GM12872 (cell line): ENCODE measurements at regions not wholly inside any gene's neighbourhood (a gene's known extent, or its start where the extent isn't known, plus 50 kb on each side); places are given as distances from the start of the nearest gene placed in this dataset.

ENCODE experiments used
- CTCF ChIP-seq: IDR thresholded peaks from 3 replicates; pipeline ENCODE4 v1.5.1; 2011; ENCODE audit warnings: low read depth, mild to moderate bottlenecking, low read length, moderate library complexity; ENCODE audit not compliant: insufficient read depth

DNA sequence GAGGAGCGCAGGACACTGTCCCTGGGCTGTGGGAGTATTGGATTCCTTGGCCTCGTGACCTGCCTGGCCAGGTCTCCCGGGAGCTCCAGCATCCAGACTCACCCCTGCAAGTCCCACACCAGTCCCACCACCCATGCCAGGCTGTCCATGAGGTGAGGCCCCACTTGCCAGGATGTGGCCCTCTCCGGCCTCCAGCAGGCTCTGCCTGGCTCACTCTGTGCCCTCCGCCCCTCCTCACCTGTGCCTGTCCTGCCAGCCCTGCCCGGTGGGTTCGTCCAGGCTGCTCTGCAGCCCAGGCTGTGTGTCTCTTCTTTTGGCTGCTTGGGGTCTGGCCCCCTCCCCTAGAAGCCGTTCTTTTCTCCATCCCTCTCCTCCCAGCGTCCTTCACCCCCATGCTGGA is 436.8 kb upstream of the MYT1L start:
- TF ChIP-seq CTCF, result no peak

GRCh38 chr2:2765839-2766495 is 434.9 kb upstream of the MYT1L start:
- TF ChIP-seq CTCF, result no peak

GRCh38 chr2:2765176-2765800 is 434.2 kb upstream of the MYT1L start:
- TF ChIP-seq CTCF, result no peak

DNA sequence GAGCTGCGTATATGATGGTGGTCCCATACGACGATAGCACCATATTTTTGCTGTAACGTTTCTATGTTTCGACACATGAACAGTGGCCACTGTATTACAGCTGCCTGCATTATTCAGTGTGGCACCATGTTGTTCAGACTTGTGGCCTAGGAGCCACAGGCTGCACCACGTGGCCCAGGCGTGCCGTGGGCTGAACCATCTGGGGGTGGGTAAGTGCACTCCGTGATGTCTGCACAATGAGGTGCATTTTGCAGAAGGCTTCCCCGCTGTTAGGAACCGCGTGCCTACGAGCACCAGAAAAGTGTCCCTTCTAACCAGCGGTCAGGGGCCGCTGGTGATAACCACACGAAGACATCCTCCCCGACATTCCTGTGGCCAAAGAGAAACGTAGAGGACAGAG is 433.7 kb upstream of the MYT1L start:
- no peak for TF ChIP-seq CTCF

- no peak for TF ChIP-seq CTCF
Observed at GRCh38 chr2:2764001-2764355, 432.9 kb upstream of the MYT1L start.

- TF ChIP-seq CTCF, result no peak
Observed at GRCh38 chr2:2763351-2764000, 432.4 kb upstream of the MYT1L start.

DNA sequence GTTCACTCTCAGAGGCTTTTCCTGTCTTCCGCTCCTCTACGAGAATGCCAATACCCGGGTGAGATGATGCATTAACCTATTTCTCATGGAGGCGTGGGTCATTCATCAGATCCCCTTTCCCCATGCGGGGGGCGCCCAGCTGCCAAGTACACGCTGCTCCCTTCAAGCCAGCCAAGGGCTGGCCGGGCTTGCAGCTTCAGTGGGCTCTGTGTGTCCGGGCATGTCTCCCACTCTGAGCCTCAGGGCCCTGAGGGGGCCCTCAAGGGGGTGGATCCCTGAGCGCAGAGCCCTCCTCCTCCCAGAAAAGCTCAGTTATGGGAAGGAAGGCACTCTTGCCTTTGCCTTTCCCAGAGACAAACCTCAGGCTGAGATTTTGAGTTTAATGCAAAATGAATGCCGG is 431.8 kb upstream of the MYT1L start:
- TF ChIP-seq CTCF, result no peak
